CD4-positive, alpha-beta T cell treated with Interleukin-15 for 1 hour (primary cell): ENCODE measurements at regions not wholly inside any gene's neighbourhood (a gene's known extent, or its start where the extent isn't known, plus 50 kb on each side); places are given as distances from the start of the nearest gene placed in this dataset.

Experiments used
- DNase-seq: peaks from one replicate; pipeline ENCODE4 v3.0.0-alpha.2; 2020

DNA sequence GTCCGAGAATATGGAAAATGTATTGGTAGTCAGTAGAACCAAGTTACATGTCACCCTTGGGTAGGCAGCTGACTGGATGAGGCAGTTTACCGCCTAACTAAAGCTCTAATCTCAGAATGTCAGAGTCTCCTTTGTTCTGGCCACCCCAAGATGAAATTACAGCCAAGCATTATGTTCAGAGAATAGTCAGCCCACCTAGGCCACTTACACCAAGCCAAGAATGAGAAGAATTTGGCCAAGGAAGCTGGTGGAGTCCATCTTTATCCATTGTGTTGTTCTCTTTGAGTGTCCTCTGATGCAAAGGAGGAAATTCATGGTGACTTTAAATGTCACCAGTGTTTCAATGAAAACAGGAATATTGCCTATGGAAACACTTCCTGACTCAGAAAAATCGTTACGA is 275.1 kb upstream of the MAP3K1 start:
- DNase-seq, result no peak

DNA sequence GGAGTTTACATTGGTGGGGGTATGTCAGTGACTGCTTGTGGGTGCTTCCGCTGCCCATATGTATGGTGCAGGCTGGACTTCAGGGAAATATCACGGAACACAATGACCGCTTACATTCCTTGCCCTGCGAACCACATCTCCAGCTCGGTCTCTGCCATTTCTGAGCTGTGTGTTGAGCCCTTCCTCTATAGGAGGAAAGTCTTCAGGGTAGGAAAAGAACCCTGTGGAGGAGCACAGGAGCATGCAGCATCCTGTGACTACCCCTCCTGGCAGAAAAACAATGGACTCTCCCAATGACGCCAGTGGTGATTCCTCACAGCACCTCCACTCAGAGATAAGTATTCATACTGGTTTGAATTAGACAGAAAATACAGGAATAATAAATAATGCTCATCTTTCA is 276.8 kb upstream of the MAP3K1 start:
- DNase-seq, result no peak

DNA sequence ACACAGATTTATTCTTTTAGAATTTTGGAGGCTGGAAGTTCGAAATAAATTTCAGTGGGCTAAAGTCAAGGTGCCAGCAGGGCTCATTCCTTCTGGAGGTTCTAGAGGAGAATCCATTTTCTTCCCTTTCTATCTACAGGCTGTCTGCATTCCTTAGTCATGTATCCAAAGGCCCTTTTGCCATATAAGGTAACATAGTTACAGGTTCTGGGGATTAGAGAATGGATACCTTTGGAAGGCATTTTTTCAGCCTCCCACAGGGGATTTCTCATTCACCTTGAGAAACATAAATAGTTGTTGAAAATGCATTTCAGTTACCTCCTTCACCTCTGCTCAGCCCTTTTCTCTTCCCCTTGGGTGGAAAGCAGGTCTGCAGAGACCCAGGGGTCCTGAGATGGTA is 280.0 kb upstream of the MAP3K1 start:
- no peak for DNase-seq

DNA sequence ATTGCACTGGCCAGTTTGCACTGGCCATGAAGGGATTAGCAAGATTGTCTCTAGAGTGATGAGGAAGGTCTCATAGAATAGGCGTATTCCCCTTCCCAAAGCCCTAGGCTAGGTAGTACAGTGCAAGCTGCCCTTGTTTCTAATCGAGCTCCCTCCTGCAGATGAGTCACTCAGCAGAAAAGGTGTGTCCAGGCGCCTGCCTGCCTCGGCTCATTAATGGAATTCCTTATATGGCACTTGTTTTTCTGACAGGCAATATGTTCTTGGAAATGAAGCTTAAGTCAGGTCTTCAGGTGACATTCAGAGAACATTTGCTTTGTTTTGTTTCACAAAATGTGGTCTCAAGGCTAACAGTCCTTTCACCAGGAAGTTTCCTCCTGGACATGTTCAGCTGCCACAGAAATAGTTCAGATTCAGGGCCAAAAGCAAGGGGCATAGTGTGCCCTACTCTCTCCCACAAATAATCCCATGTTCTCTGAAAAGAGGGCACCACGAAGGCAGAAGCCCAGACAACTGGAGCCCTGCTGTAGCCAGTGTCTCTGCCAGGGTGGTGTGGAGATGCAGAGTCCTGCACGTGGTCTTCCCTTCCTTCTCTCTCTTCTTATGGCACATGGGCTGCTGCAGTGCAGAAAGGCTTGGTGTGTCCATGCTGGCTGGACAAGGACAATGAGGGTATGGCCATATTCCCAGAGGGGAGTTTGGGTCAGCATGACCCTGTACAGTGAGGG is 281.1 kb upstream of the MAP3K1 start:
- no peak for DNase-seq

DNA sequence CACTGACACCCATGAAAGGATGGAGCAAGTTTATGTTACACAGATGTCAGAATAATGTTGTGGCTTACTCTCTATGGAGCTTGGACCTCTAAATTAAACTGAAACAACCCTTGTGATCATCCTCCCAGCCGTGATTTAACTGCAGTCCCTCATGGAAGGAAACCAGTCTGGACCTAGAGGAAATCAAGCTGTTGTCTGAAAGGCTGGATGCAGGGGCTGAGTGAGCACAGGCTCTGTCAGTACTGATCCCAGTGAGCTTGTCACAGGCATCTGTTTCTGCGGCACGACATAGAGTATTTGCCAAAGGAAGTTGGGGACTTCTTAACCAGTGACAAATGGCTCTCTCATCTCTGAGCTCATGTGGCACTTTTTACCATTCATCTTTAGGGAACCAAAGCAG is 282.9 kb upstream of the MAP3K1 start:
- DNase-seq, result no peak

DNA sequence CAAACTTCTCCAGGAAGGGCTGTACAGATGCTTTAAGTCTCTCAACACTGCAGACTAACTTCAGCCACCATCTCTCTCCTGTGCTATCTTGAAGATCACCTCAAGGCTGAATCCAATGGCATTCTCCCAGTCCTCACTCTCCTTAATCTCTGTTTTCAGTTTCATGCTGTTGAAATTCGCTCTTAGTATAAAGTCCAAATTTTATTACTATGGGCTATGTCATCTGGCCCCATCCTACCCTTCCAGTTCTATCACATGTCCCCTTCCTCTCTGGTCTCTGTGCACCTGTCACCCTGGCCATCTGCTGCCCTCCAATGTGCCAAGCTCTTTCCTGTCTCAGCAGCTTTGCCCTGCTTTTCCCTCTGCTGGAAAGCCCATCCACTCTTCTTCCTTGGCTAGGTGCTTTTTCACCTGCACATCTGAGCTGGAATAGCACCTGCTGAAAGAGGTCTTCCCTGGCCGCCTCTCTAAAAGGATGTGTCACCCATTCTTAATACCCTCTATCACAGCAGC is 284.7 kb upstream of the MAP3K1 start:
- no peak for DNase-seq

DNA sequence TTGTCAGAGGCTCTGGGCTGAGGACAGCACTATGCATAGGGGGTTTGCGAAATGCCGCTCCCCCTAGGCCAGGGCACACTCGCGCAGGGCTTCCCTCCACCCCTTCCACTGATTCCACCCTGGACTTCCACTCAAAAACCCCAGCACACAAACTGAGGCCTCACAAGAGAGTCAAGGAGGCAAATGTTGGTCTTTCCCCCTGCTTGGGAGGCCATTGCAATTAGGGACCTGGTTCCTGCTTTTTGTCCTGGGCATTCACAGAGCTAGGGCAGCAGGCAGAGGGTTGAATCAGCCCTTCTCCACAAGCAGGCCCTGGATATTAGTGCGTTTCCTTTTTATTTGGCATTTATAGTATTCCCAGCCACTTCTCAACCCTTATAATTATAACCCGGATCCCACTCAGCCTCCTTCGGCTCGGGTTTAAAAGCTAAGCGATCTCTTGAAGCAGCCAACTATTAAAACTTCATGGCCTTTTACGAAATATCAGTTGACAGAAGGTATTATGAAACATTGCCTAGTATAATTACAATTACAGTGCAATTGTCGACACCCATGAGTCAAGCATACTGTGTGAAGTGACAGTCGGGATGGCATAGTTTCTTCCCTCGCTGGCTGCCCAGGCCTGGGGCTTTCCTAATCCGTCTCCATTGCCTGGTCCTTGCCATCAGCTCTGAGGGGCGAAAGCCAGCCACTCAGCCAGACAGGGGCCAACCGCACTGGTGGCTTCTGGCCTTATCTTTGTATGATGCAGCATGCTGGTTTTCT is 285.5 kb upstream of the MAP3K1 start:
- DNase-seq, result no peak

DNA sequence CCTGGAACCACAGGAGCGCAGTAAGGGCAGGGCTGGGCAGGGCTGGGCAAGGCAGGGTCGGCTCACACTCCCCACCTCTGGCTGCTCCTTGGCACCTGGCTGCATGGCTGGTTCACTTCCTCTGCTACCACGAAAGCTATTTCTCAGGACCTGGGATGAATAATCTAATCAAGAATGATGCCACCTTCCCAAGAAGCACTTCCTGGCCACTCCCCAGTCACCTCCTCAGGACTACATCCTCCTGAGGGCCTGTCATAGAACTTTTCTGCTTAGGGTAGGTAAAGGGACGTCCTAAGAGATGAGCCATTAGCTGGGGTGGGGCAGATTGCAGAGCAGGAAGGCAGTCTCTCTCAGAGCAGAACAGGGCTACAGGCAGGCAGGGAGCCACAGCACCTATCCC is 288.2 kb upstream of the MAP3K1 start:
- DNase-seq, result no peak

DNA sequence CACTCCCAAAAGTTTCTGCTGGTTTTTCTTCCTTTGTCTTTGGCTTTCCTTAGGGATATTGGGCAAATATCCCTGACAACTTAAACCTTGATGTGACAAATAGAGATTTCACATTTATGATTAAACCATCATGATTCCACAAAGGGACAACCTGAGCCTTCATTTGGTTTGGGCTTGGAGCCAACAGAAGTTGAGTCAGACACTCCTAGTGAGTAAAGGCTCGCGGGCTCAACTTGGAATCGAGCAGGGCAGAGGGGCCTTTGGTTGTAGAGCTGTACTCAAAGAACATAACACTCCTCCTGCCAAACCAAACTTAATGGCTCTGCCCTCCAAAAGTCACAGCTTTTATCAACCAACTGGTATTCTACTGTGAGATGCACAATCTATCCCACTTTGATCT is 290.2 kb upstream of the MAP3K1 start:
- no peak for DNase-seq

DNA sequence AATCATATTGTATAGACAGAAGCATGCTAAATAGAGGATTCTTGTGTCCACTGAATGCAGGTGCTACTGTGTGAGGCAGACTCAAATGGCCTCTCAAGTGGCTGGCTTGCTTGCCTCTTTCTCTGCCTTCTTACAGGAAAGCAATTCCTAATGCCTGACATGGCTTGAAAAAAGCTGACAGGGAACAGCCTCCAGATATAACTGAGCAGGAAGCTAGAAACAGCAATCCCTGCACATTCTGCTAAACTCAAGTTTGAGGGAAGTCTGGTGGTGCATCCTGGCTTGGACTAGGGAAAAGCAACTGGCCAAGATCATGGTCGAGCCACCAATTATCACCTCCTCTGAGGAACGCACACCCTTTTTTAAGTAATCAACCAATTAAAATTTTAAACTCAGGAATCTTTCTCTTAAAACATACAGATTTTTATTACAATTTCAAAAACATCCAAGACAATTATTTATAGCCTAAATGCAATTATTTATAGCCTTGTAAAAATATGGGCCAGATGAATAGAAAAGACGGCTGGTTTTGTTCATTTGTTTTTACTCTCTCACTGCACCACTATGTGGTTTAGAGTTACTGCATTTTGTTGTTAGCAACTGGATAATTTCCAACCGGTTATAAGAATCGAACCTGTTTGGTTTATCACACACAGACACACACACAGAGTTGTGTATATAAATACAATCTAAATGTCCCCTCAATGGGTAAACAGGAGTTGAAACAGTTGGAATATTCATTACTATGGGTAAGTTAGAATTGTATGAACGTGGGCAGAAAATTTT is 290.9 kb upstream of the ANKRD55 start:
- no peak for DNase-seq

DNA sequence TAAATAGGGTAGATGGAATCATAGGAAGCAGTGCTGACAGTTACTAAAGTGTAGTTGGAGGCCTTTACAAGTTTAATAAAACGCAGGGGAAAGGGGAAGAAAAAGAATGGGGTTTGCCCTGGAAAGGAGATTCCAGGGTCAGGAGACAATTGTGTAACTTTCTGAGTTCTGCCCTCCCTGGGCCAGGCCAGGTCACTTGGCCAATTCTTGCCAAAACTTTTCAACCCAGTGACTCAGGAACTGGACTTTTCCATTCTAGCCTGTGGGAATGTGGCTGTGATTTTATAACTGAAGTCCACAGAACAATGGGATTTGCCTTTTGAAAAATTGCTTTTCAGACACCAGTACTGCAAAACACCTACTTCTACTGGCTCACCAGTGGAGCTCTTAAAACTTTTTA is 289.8 kb upstream of the ANKRD55 start:
- DNase-seq, result no peak

DNA sequence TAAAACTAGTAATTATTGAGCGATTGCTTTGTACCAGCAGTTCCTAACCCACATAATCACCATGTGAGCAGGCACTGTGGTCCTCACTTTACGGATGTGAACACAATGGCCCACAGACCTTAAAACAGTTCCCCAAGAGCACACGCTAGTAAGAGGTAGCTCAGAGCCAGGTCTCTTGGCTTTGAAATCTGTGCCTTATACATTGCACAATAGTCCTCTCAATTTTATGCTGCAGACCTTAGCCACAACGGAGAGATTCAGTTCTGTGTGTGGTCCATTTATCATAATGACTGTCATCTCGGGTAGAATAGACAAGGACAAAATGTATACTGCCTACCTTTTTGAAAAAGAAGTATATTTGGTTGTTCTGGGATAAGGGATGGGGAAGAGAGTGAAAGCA is 289.0 kb upstream of the ANKRD55 start:
- no peak for DNase-seq

DNA sequence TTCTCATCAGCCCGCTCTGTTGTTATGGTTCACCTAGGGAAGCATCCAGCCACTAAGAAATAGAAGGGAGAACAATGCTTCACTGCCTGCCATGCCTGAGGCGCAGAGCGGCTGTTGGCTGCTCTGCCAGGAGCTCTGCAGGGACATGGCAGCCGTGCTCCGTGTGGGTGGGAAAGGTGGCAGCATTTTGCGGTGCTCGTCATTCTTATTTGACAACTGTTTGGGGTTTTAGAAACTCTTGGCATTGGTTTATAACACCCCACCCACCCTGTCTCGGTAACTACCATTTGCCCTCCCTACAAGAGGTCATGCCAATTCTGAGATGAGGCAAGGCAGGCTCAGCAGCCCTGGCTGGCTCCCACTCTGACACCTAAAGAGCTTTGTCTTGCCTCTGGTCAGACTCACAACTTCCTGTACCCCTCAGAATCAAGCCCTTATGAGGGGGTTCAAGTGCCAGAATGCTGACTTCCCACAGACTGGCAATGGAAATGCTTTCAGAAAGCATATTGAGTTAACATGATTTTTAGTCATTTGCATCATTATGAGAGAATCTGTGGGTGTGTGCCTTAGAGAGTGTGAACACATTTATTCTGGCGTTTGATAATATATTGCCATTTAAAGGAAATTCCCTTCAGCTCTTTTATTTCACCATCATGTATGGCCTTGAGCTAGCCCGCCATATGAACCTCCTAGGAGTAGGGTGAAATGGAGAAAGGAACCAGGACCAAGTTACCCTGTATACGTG is 288.0 kb upstream of the ANKRD55 start:
- no peak for DNase-seq

DNA sequence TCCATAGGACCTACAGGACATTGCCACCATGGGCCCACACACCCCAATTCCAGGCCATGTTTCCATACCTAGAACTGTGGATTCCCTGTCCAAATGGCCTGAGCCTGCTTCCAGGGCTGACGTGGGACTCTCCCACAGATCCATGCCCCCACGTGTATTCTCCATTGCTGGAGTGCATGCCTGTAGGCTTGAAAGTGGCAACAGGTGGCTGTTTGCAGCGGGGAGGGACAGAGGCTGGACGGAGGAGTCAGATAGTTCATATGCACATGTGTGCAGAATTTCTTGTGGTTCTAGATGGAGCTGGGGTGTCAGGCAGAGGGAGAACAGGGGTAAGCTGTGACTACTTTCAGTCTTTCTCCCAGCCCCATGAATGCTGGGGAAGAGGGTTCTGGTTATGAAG is 285.7 kb upstream of the ANKRD55 start:
- no peak for DNase-seq

DNA sequence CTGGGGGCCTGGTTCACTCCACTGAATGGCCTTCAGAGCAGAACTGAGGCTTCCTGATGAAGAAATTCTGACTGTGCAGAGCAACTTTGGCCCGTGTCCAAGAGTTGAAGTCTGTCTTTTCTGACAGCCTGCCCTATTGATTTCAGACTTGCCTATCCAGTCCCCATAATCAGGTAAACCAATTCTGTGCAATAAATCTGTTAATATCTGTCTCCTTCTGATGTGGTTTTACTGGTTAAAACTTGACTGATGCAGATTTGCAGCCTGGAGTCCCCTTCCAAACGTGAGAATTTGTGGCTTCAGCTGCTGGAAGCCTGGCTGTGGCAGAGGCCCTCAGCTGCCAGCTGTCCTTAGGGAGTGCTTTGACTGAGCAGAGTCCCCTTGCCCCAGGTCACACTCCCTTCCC is 283.9 kb upstream of the ANKRD55 start:
- no peak for DNase-seq

DNA sequence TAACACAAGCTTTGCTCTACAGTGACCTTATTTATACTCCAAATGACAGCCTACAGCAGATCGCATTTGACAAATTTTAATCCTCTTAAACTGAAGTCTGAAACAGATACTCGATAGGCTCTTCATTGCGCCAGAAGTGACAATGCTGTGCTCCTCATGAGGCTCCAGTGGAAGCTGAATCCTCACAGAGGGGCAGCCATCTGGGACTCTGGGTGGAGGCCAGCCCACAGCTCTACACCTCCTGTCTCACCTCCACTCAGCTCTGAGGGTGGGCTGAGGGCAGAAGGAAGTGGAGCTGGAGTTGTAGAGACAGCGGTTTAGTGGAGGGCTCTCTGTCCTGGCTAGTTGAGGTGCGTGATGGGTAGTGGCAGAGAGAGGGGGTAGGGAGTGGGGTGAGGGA is 283.3 kb upstream of the ANKRD55 start:
- DNase-seq, result no peak

DNA sequence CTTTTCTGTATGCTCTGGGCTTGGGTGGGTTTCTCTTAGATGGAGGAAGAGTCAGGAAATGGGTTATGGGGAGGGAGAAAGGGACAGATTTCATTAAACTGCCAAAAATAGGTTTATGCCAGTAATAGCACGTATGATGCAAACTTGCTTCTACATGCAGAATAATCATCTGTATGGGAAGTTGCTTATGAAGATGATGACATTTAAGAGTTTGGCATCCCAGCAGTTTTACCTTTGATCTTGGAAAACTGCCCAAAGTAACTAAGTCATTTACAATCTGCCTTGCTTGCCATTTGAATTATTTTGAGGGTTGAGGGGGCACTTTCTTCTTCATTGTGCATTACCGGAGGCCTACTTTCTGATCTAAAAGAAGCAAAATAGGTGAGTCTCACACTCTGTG is 282.9 kb upstream of the ANKRD55 start:
- no peak for DNase-seq

DNA sequence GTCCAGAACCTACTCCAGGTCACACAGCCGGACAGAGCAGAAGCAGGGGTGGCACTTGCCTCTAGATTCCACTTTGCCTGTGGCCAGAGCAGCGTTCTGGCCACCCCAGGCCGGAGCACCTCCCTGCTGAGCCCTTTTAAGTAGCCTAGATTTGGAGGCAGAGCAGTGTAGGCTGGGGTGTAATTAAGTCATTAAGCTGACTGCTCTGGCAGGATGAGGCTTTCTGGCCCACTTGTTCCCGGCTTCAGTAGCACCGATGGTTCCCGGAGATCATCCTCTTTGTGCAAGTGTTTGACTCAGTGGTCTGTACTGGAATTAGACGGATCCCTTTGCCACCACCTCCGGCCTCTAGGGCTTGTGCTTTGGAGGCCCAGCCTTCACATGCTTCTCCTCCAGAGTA is 281.9 kb upstream of the ANKRD55 start:
- DNase-seq, result no peak

DNA sequence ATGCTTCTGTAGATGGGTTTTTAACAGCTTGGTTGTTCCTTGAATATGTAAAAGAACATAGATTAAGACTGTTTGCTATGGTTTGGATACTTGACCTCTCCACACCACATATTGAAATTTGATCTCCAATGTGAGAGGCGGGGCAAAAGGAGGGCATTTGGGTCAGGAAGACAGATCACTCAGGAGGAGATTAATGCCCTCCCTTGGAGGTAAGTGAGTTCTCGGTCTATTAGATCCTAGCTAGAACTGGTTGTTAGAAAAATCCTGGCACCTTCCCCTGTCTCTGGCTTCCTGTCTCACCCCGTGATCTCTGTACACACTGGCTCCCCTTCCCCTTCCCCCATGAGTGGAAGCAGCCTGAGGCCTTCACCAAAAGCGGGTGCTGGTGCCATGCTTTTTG is 281.1 kb upstream of the ANKRD55 start:
- no peak for DNase-seq

DNA sequence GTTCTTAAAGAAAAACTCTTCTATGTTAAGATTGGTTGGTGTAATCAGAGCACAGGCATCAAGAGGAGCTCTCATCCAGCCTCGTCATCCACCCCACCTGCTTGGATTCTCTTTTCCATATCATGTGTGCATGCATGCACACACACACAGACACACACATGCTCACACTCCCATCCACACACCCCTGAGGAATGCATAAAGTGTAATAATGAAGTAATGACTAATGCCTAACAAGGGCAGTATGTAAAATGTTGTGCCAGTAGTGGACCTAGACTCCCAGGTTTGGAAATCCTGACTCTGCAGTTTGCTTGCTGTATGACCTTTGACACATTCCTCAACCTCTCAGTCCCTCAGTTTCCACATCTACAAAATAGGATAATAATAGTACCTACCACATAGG is 280.0 kb upstream of the ANKRD55 start:
- no peak for DNase-seq

DNA sequence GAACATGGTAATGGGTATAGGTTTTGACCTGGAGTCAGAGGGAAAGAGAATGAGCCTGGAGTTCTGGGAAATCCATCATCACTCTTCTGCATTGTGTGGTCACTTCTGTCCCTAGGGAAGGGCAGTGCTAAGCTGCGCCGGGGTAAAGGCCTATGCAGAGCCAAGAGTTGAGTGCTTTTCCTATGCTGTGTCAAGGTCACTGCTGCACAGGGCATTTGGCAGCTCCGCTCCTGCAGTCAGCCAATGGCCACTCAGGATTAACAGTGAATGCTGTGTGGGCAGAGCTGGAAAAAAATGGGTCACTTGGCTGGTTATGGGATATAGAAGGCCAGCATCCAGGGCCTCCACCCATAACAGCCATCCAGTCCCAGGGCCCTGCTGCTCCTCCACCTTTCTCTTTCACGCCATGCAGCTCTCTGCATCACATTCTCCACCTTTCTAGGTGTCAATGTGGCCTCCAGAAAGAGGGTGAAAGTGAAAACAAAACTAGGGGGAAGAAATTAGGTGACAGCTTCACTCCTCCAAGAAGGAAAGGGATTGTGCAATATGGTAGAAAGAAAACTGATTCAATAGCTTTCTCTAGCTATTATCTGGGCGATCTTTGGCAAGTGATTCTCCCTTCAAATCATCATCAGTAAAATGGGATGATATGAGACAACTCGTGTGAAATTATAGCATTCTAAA is 279.3 kb upstream of the ANKRD55 start:
- DNase-seq, result no peak

DNA sequence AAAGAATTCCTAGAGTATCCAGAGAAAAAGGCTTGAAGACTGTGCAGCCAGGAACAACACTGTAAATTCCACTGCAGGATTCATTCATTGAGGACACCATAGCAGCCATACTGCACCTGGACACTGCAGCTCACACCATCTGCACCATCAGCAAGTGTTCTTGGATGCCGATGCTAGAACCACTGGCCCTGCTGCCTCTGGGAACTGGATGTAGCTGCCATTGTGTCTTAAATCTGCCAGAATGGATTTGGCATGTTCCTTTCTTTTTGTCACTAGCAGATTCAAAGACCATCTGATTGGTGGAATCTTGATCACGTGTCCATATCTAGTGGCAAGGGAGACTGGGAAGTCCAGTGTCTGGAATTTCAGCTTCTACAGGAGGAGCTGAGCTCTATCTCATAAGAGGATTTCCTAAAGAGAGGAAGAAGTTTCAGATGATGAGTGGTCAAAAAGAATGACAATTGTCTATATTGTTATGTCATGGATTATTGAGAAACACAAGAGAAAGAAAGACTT is 278.3 kb upstream of the ANKRD55 start:
- no peak for DNase-seq
